ENCODE measurements at regions not wholly inside any gene's neighbourhood (a gene's known extent, or its start where the extent isn't known, plus 50 kb on each side); places are given as distances from the start of the nearest gene placed in this dataset.

DNA sequence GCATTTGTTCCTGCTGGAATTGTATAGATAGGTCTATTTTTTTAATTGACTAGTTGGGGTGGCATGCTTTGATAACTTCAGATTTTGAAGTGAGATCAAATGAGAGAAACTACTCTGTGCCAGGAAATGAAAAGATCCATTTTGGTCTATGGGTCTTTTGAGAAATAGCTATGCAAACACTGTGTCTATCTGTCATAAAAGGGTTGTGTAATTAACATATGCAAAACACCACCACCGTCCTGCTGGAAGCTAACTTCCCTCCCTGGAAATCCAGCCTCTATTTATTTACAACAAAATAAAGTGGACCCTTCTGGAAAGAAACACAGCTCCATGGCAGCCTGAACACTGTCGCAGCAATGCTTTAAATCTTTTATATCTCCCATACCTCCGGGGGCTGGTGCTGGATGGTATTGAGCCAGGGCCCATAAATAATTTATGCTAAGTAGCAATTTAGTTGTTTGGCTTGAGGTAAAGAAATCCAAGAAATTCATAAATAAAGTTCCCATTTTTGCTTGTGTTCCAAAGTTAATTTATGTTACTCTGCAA is 244.2 kb upstream of the POU3F2 start:
- H3K27me3 Mint-ChIP-seq, result no peaks in the 10 kb centered on the region
- no peaks in the 10 kb centered on the region for H3K9me3 Mint-ChIP-seq
- no peak overlapping the region for H3K27ac Mint-ChIP-seq
- no peak for DNase-seq
- H3K4me3 Mint-ChIP-seq, result no peak overlapping the region
- intact Hi-C loops (cut with micrococcal nuclease), result no loop called here
- no peaks in the 10 kb centered on the region for H3K4me1 Mint-ChIP-seq
- H3K36me3 Mint-ChIP-seq (ENCODE audit: low read depth), result no peaks in the 10 kb centered on the region

DNA sequence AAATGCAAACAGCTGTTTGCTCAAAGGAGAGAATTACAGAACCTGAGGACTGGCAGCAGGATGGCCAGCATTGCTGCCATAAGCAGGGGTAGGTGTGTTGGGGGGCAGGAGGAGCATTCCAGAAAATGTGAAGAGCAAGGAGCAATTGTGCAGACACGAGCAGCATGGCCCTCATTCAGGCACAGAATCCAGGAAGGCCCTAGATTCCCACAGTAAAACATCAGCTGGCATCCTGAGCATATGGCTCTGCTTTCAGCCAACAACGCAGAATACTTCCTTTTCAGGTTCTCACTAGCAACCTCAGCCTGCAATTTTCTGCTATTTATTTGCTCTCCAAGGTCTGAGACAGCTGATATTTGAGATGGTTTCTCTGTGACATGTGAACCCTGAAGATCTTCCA is 243.4 kb upstream of the POU3F2 start:
- DNase-seq, result no peak
- intact Hi-C loops (cut with micrococcal nuclease), result no loop called here
- H3K4me3 Mint-ChIP-seq, result no peak overlapping the region
- H3K27me3 Mint-ChIP-seq, result no peaks in the 10 kb centered on the region
- H3K36me3 Mint-ChIP-seq (ENCODE audit: low read depth), result no peaks in the 10 kb centered on the region
- no peak overlapping the region for H3K27ac Mint-ChIP-seq
- no peaks in the 10 kb centered on the region for H3K4me1 Mint-ChIP-seq
- no peaks in the 10 kb centered on the region for H3K9me3 Mint-ChIP-seq

DNA sequence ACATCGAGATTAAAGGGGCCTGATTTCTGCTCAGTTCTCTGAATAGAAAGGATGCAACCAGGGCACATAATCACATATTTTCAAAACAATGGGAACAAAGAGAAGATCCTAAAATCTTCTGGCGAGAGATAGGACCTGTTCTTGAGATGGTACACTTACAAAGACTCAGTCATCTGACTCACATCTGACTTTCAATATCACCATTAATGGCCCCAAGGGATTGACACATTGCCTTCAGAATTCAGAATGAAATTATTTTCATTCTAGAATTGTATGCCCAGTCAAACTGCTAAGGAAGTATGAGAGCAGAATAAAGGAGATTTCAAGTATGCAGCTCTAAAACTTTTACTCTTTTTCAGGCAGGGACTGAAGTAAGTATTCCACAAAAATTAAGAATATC is 240.7 kb upstream of the POU3F2 start:
- Mint-ChIP-seq H3K27ac (no peak overlapping the region), H3K36me3 (ENCODE audit: low read depth) (no peaks in the 10 kb centered on the region), H3K9me3 (no peaks in the 10 kb centered on the region), H3K27me3 (no peaks in the 10 kb centered on the region), H3K4me3 (no peak overlapping the region), H3K4me1 (no peaks in the 10 kb centered on the region)
- intact Hi-C loops (cut with micrococcal nuclease), result no loop called here
- DNase-seq, result no peak

DNA sequence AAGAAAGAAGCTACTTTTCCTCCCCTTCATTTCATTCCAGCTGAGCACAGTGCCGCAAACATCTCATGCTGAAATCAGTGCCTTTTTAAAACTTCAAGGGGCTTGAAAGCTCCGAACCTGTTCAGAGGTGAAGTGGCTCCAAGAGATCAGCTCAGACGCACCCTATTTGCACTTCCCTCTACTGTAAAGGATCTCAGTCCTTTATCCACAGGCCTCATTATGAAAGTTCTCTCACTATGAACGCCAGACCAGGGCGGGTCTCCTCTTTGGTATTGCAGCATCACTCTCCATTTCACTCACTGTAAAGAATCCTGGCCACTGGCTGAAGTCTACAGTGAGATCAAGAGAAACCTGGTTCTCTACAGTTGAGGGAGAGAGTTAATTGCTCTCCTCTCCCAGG is 232.7 kb upstream of the POU3F2 start:
- Mint-ChIP-seq H3K9me3 (no peaks in the 10 kb centered on the region), H3K27ac (no peak overlapping the region), H3K27me3 (no peaks in the 10 kb centered on the region), H3K4me3 (no peak overlapping the region), H3K4me1 (no peaks in the 10 kb centered on the region), H3K36me3 (ENCODE audit: low read depth) (no peaks in the 10 kb centered on the region)
- no peak for DNase-seq
- intact Hi-C loops (cut with micrococcal nuclease), result no loop called here

DNA sequence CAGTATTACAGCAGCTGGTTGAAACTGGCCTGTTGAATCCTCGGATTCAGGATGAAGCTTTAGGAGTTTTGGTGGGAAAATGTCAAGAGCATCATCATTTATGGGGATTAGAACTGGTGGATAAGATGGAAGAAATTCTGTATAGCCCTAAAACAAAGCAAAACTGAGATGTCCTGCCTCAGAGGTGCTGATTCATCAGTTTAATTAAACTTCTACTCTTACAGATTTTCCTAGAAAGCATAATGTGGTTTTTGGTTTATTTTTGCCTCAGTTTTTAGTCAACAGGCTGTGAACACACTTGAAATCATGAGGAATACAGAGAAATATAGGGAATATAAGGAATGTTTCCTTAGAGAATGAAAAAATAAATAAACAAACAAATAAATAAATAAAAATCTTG is 228.7 kb upstream of the POU3F2 start:
- Mint-ChIP-seq H3K4me3 (no peak overlapping the region), H3K27ac (no peak overlapping the region), H3K4me1 (no peaks in the 10 kb centered on the region), H3K36me3 (ENCODE audit: low read depth) (no peaks in the 10 kb centered on the region), H3K27me3 (no peaks in the 10 kb centered on the region), H3K9me3 (no peaks in the 10 kb centered on the region)
- DNase-seq, result no peak
- intact Hi-C loops (cut with micrococcal nuclease), result no loop called here

GRCh38 chr6:98627129-98627775 is 207.1 kb upstream of the POU3F2 start:
- no peaks in the 10 kb centered on the region for H3K27me3 Mint-ChIP-seq
- H3K4me3 Mint-ChIP-seq, result no peak overlapping the region
- no peak overlapping the region for H3K27ac Mint-ChIP-seq
- intact Hi-C loops (cut with micrococcal nuclease), result no loop called here
- H3K9me3 Mint-ChIP-seq, result no peaks in the 10 kb centered on the region
- H3K4me1 Mint-ChIP-seq, result no peaks in the 10 kb centered on the region
- H3K36me3 Mint-ChIP-seq (ENCODE audit: low read depth), result no peaks in the 10 kb centered on the region
- no peak for DNase-seq

DNA sequence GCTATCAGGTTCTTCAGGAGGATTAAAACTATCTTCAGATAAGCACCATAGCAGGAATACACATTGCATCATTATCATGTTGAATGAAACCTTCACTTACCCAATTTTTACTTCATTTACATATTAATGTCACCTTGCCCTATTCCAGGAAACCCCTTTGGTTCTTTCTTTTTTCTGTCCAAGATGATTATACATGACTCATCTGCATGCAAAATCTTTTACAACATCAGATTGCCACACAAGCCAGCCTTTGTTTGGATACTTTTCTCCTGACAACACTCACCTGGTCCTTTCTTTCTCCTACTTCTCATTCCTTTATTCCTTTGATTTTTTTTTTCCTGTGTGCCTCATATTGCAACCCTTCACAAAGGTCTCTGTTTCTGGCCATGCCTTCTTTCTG is 200.5 kb upstream of the POU3F2 start:
- intact Hi-C loops (cut with micrococcal nuclease), result no loop called here
- H3K4me3 Mint-ChIP-seq, result no peak overlapping the region
- no peaks in the 10 kb centered on the region for H3K4me1 Mint-ChIP-seq
- H3K27ac Mint-ChIP-seq, result no peak overlapping the region
- no peaks in the 10 kb centered on the region for H3K27me3 Mint-ChIP-seq
- H3K9me3 Mint-ChIP-seq, result no peaks in the 10 kb centered on the region
- DNase-seq, result no peak
- H3K36me3 Mint-ChIP-seq (ENCODE audit: low read depth), result no peaks in the 10 kb centered on the region

DNA sequence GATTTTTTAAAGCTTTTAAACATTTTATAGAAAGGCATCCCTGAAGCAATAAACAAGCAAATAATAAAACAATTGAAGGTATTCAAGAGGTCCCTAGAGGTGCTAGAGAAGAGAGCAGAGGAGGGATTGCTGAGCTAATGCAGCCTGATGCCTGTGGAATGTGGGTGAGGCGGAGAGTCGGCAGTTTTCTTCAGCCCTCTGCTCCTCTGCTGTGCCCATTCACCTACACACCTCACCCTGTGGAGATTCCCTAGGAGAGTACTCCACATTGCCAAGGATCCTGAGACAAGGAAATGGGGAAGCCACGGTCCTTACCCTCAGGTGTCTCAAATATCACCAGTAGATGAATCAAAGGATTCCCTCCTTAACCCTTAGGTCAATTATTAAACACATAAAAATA is 199.8 kb upstream of the POU3F2 start:
- no peak for DNase-seq
- H3K4me1 Mint-ChIP-seq, result no peaks in the 10 kb centered on the region
- H3K4me3 Mint-ChIP-seq, result no peak overlapping the region
- H3K27ac Mint-ChIP-seq, result no peak overlapping the region
- no peaks in the 10 kb centered on the region for H3K36me3 Mint-ChIP-seq (ENCODE audit: low read depth)
- no peaks in the 10 kb centered on the region for H3K27me3 Mint-ChIP-seq
- intact Hi-C loops (cut with micrococcal nuclease), result no loop called here
- no peaks in the 10 kb centered on the region for H3K9me3 Mint-ChIP-seq

GRCh38 chr6:98635191-98635590 is 199.2 kb upstream of the POU3F2 start:
- Mint-ChIP-seq H3K27me3 (no peaks in the 10 kb centered on the region), H3K4me1 (no peaks in the 10 kb centered on the region), H3K4me3 (no peak overlapping the region)

DNA sequence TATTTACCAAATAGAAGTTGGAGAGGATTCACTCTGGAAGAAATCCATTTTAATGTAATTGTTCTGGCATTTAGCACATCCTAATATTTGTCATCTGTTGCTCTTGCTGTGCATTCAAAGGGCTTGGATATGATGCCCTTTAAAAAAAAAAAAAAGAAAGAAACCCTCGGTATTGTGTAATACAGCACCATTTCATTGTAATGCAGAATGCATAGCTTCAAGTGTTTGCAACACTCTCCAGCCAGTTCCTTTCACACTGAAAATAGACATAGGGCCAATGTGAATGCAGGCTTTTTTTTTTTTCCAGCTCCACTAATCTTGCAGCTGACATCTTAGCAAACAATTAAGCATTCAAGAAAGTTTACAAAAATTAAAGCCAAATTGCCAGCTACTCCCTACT is 197.4 kb upstream of the POU3F2 start:
- Mint-ChIP-seq H3K36me3 (ENCODE audit: low read depth) (no peaks in the 10 kb centered on the region), H3K4me3 (no peak overlapping the region), H3K9me3 (no peaks in the 10 kb centered on the region), H3K27me3 (no peaks in the 10 kb centered on the region), H3K27ac (no peak overlapping the region), H3K4me1 (no peaks in the 10 kb centered on the region)
- intact Hi-C loops (cut with micrococcal nuclease), result no loop called here
- DNase-seq, result no peak

More at GRCh38 chr6:98635191-98635590, 199.2 kb upstream of the POU3F2 start:
- Mint-ChIP-seq H3K9me3 (no peaks in the 10 kb centered on the region), H3K36me3 (ENCODE audit: low read depth) (no peaks in the 10 kb centered on the region), H3K27ac (no peak overlapping the region)
- DNase-seq, result no peak
- intact Hi-C loops (cut with micrococcal nuclease), result no loop called here

DNA sequence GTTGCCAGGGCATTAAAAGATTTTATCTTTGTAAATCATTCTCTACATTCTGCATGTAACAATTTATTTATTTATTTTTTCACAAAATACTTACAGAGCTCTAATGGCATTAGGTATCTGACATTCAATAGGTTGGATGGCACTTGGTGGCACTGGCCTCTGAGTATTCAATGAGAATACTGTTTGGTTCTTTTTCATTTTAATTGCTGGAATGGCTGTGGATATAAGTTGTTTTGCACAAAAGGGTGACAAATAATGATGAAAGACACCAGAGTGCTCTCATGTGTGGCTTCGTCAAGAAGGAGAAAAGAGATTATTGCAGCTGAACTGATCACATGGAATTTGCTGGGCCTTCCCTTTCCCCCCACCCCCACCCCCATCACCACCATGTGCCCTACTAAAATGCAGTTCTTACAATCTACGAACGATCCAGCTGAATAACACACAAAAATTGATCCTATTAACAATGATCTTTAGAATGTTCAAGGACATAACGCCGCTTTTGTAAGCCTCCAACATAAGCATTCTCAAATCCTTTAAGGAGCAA is 195.2 kb upstream of the POU3F2 start:
- Mint-ChIP-seq H3K27me3 (no peaks in the 10 kb centered on the region), H3K36me3 (ENCODE audit: low read depth) (no peaks in the 10 kb centered on the region), H3K4me1 (no peaks in the 10 kb centered on the region), H3K9me3 (no peaks in the 10 kb centered on the region), H3K4me3 (no peak overlapping the region), H3K27ac (no peak overlapping the region)
- intact Hi-C loops (cut with micrococcal nuclease), result no loop called here
- no peak for DNase-seq

GRCh38 chr6:98640366-98640765 is 194.0 kb upstream of the POU3F2 start:
- Mint-ChIP-seq H3K4me3 (no peak overlapping the region), H3K27me3 (no peaks in the 10 kb centered on the region), H3K9me3 (no peaks in the 10 kb centered on the region), H3K4me1 (no peaks in the 10 kb centered on the region), H3K27ac (no peak overlapping the region), H3K36me3 (ENCODE audit: low read depth) (no peaks in the 10 kb centered on the region)
- no peak for DNase-seq
- intact Hi-C loops (cut with micrococcal nuclease), result no loop called here

DNA sequence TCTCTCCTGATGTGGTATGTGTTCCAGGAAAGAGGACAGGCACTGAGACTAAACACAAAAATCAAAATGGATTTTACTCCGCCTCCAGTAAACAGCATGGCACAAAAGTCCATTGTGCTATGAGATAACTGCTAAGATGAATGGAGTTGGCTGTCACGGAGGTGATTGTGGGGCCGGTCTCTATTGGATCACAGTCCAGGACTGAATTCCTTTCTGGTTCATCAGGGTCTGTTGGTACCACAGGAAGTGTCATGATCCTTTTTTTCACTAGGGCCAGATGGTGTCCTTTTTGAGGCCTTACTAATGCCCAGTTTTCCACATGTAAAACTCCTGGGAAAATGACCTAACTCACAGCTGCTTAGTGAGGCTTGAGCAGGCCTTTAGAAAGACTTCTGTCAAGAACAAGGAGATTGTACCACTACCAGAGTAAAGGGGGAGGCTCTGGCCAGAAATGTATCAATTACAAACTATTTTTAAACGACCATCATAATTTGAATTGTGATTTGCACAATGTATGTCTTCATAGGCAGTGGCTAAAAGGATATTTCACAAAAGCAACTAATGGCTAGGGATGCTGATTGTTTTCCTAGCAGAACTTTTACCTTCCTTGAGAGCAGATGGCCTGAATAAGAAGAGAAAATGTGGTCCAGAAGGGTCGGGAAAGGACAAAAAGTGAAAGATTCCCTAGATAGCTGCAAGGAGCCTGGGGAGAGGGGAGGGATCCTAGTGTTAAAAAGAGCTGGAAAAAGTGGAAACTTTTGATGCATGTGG is 192.2 kb upstream of the POU3F2 start:
- Mint-ChIP-seq H3K36me3 (ENCODE audit: low read depth) (no peaks in the 10 kb centered on the region), H3K9me3 (no peaks in the 10 kb centered on the region), H3K27me3 (no peaks in the 10 kb centered on the region), H3K4me3 (no peak overlapping the region), H3K27ac (no peak overlapping the region), H3K4me1 (no peaks in the 10 kb centered on the region)
- intact Hi-C loops (cut with micrococcal nuclease), result no loop called here
- no peak for DNase-seq

GRCh38 chr6:98644063-98644462 is 190.3 kb upstream of the POU3F2 start:
- H3K4me1 Mint-ChIP-seq, result no peaks in the 10 kb centered on the region
- no peak for DNase-seq
- H3K4me3 Mint-ChIP-seq, result no peak overlapping the region
- H3K9me3 Mint-ChIP-seq, result no peaks in the 10 kb centered on the region
- H3K27ac Mint-ChIP-seq, result no peak overlapping the region
- H3K27me3 Mint-ChIP-seq, result no peaks in the 10 kb centered on the region
- no peaks in the 10 kb centered on the region for H3K36me3 Mint-ChIP-seq (ENCODE audit: low read depth)
- intact Hi-C loops (cut with micrococcal nuclease), result no loop called here
